Right atrium auricular region (tissue), 2 donors: ENCODE measurements at regions not wholly inside any gene's neighbourhood (a gene's known extent, or its start where the extent isn't known, plus 50 kb on each side); places are given as distances from the start of the nearest gene placed in this dataset.

Experiments used
- DNase-seq: peaks from one replicate; pipeline ENCODE4 v3.0.0-alpha.2; 2019; ENCODE audit warnings: low spot score
- H3K27ac ChIP-seq, 2 donors: fragments of 200-600 bp; sonication (generic); 1 replicate in 1 of 2; 2 replicates in 1 of 2; pipeline ENCODE4 v1.5.1; 2016 to 2019
- H3K27me3 ChIP-seq, 2 donors: fragments of 200-600 bp; sonication (generic); one replicate each; pipeline versions ENCODE4 v1.5.1 to v1.6.0; 2017 to 2019
- H3K36me3 ChIP-seq: fragments of 200-600 bp; sonication (generic); one replicate; pipeline ENCODE4 v1.5.1; 2016
- H3K4me1 ChIP-seq, 2 donors: fragments of 200-600 bp; sonication (generic); one replicate each; pipeline versions ENCODE4 v1.5.1 to v1.6.0; 2017 to 2019
- H3K4me3 ChIP-seq, 2 donors: fragments of 200-600 bp; sonication (generic); 1 replicate in 1 of 2; 2 replicates in 1 of 2; pipeline ENCODE4 v1.5.1; 2017 to 2019; ENCODE audit warnings: mild to moderate bottlenecking in 1 of 2, moderate library complexity in 1 of 2
- H3K9me3 ChIP-seq, 2 donors: fragments of 200-600 bp; sonication (generic); one replicate each; pipeline ENCODE4 v1.5.1; 2019
- CTCF ChIP-seq, 2 donors: fragments of 200-600 bp; sonication (generic); IDR thresholded peaks; one replicate each; pipeline ENCODE4 v1.5.1; 2019; ENCODE audit warnings: antibody characterized with exemption in 2 of 2

GRCh38 chr4:123455360-123455759, 58.8 kb downstream of the SPRY1 start:
- no peaks in the 10 kb centered on the region for H3K9me3 ChIP-seq
- TF ChIP-seq CTCF (IDR thresholded peaks at IDR 0.05): no peak
- no peak for DNase-seq
- no peaks in the 10 kb centered on the region for H3K4me1 ChIP-seq
- H3K27me3 ChIP-seq: no peaks in the 10 kb centered on the region
- H3K27ac ChIP-seq: no peak overlapping the region
- H3K36me3 ChIP-seq: no peaks in the 10 kb centered on the region
- no peak overlapping the region for H3K4me3 ChIP-seq

- Histone ChIP-seq H3K4me3 (no peak overlapping the region), H3K27ac (no peak overlapping the region), H3K27me3 (no peaks in the 10 kb centered on the region), H3K4me1 (no peaks in the 10 kb centered on the region), H3K36me3 (no peaks in the 10 kb centered on the region), H3K9me3 (no peaks in the 10 kb centered on the region)
- DNase-seq: no peak
- TF ChIP-seq CTCF (IDR thresholded peaks at IDR 0.05): no peak
These were observed 65.4 kb downstream of the SPRY1 start for GRCh38 chr4:123462007-123462406.

- no peak overlapping the region for H3K4me3 ChIP-seq
- no peaks in the 10 kb centered on the region for H3K4me1 ChIP-seq
- no peak overlapping the region for H3K27ac ChIP-seq
- H3K27me3 ChIP-seq: no peaks in the 10 kb centered on the region
- TF ChIP-seq CTCF (IDR thresholded peaks at IDR 0.05): no peak
- H3K36me3 ChIP-seq: no peaks in the 10 kb centered on the region
- H3K9me3 ChIP-seq: no peaks in the 10 kb centered on the region
- DNase-seq: no peak
These were observed 67.3 kb downstream of the SPRY1 start for GRCh38 chr4:123463869-123464268.

- TF ChIP-seq CTCF (IDR thresholded peaks at IDR 0.05): no peak
- H3K27me3 ChIP-seq: no peaks in the 10 kb centered on the region
- no peaks in the 10 kb centered on the region for H3K36me3 ChIP-seq
- H3K9me3 ChIP-seq: no peaks in the 10 kb centered on the region
- no peak overlapping the region for H3K4me3 ChIP-seq
- no peak for DNase-seq
- H3K27ac ChIP-seq: no peak overlapping the region
- no peaks in the 10 kb centered on the region for H3K4me1 ChIP-seq
These were observed 68.8 kb downstream of the SPRY1 start for GRCh38 chr4:123465416-123465815.

- no peak for DNase-seq
- Histone ChIP-seq H3K4me1 (no peaks in the 10 kb centered on the region), H3K36me3 (no peaks in the 10 kb centered on the region), H3K4me3 (no peak overlapping the region), H3K27me3 (no peaks in the 10 kb centered on the region), H3K27ac (no peak overlapping the region), H3K9me3 (no peaks in the 10 kb centered on the region)
- no peak for TF ChIP-seq CTCF (IDR thresholded peaks at IDR 0.05)
These were observed 69.6 kb downstream of the SPRY1 start for GRCh38 chr4:123466080-123466785.

- no peak for TF ChIP-seq CTCF (IDR thresholded peaks at IDR 0.05)
- H3K4me3 ChIP-seq: no peak overlapping the region
- no peaks in the 10 kb centered on the region for H3K9me3 ChIP-seq
- H3K27ac ChIP-seq: no peak overlapping the region
- no peaks in the 10 kb centered on the region for H3K27me3 ChIP-seq
- no peaks in the 10 kb centered on the region for H3K36me3 ChIP-seq
- DNase-seq: no peak
- no peaks in the 10 kb centered on the region for H3K4me1 ChIP-seq
These were observed 72.0 kb downstream of the SPRY1 start for GRCh38 chr4:123468479-123469031.
